Sigmoid colon (tissue), 6 donors: ENCODE measurements at regions not wholly inside any gene's neighbourhood (a gene's known extent, or its start where the extent isn't known, plus 50 kb on each side); places are given as distances from the start of the nearest gene placed in this dataset.
A peak's percentile ranks its signal among the peaks of the same experiment; 100 is the strongest.

Source experiments
- DNase-seq: peaks from one replicate; pipeline ENCODE4 v3.0.0-alpha.2; 2019
- H3K27ac ChIP-seq, 4 donors: fragments of 200-600 bp; sonication (generic); one replicate each; pipeline ENCODE4 v1.5.1; 2016 to 2019; ENCODE audit warnings: mild to moderate bottlenecking in 1 of 4
- H3K27me3 ChIP-seq, 3 donors: fragments of 200-600 bp; sonication (generic); one replicate each; pipeline ENCODE4 v1.5.1; 2019; ENCODE audit warnings: mild to moderate bottlenecking in 1 of 3
- H3K36me3 ChIP-seq, 4 donors: fragments of 200-600 bp; sonication (generic); one replicate each; pipeline ENCODE4 v1.5.1; 2016 to 2019
- H3K4me1 ChIP-seq, 4 donors: fragments of 200-600 bp; sonication (generic); one replicate each; pipeline ENCODE4 v1.5.1; 2017 to 2019
- H3K4me3 ChIP-seq, 4 donors: fragments of 200-600 bp; sonication (generic); one replicate each; pipeline ENCODE4 v1.5.1; 2017 to 2019; ENCODE audit warnings: mild to moderate bottlenecking in 2 of 4, moderate library complexity in 1 of 4
- H3K9me3 ChIP-seq, 4 donors: fragments of 200-600 bp in 3 of 4; sonication (generic) in 3 of 4; one replicate each; pipeline versions ENCODE4 v1.5.1 to v1.6.1; 2013 to 2019
- EP300 ChIP-seq, 4 donors: sonication (generic); formaldehyde crosslinking; IDR thresholded peaks; one replicate each; pipeline ENCODE4 v1.6.1; 2017; ENCODE audit warnings: antibody characterized with exemption in 4 of 4
- POLR2A ChIP-seq, 2 donors: fragments of 450-650 bp; IDR thresholded peaks; one replicate each; pipeline ENCODE4 v1.6.1; 2016; ENCODE audit warnings: antibody characterized with exemption in 2 of 2, mild to moderate bottlenecking in 2 of 2, moderate library complexity in 2 of 2
- POLR2AphosphoS5 ChIP-seq, 4 donors: sonication (generic); formaldehyde crosslinking; IDR thresholded peaks; one replicate each; pipeline ENCODE4 v1.6.1; 2017; ENCODE audit warnings: antibody characterized with exemption in 4 of 4
- WGBS, 2 donors: extraction: QIAGEN DNeasy Blood & Tissue Kit; methylation state at CpG; one replicate each; pipeline ENCODE4 v1.1.7; 2013; 5-methylcytosine and 5-hydroxymethylcytosine counted together
- intact Hi-C: fragments of 100-400 bp; cut with DNase I; formaldehyde crosslinking; loops from one replicate; pipeline ENCODE4 v1.15.1; 2023
- TF ChIP-seq, protein P1 (sequence below), 4 experiments: fragments of 450-650 bp in 3 of 4; fragments of 200-600 bp in 1 of 4; IDR thresholded peaks; one replicate each; pipeline ENCODE4 v1.5.1; 2016 to 2019; ENCODE audit warnings: antibody characterized with exemption in 4 of 4, mild to moderate bottlenecking in 3 of 4, moderate library complexity in 2 of 4
- donor health status: healthy with polysubstance abuse.
- donor health status: healthy.

DNA sequence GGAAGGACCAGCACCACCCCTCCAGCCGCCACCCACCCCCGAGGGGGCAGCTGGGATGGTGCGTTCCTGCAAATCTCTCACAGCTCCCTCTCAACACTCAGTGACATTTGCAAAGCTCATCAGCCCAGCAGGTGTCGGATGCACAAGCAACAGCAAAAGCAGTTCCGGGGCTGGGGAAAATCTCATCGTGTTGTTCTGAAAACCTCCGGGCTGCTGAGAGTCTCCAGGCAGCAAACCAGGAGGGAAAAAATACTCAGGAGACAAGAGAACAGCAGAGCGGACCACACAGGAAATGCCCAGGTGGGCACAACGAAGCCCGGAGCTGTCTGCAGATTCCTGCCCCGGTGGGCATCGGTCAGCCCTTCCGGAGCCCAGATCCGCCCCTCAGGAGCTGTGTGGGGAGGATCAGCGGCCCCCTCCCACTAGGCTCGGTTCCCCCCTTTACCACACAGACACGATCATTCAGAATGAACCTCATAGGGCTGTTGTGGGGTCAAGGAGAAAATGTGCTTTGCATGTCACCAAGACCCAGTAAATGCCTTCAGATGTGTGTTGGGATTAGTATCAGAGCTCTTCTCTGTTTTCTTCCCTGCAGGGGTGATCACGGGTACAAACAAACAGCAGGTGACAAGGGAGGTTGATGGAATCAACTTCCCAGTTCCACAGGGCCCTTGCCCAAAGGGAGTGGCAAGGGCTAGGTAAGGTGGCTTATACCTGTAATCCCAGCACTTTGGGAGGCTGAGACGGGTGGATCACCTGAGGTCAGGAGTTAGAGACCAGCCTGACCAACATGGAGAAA lies 127.0 kb upstream of the TIAM1 start:
- Histone ChIP-seq H3K4me1 (no peaks in the 10 kb centered on the region), H3K27me3 (no peaks in the 10 kb centered on the region), H3K4me3 (no peak overlapping the region), H3K27ac (no peak overlapping the region), H3K9me3 (no peaks in the 10 kb centered on the region), H3K36me3 (no peaks in the 10 kb centered on the region)
- TF ChIP-seq, protein P1, sequence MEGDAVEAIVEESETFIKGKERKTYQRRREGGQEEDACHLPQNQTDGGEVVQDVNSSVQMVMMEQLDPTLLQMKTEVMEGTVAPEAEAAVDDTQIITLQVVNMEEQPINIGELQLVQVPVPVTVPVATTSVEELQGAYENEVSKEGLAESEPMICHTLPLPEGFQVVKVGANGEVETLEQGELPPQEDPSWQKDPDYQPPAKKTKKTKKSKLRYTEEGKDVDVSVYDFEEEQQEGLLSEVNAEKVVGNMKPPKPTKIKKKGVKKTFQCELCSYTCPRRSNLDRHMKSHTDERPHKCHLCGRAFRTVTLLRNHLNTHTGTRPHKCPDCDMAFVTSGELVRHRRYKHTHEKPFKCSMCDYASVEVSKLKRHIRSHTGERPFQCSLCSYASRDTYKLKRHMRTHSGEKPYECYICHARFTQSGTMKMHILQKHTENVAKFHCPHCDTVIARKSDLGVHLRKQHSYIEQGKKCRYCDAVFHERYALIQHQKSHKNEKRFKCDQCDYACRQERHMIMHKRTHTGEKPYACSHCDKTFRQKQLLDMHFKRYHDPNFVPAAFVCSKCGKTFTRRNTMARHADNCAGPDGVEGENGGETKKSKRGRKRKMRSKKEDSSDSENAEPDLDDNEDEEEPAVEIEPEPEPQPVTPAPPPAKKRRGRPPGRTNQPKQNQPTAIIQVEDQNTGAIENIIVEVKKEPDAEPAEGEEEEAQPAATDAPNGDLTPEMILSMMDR (IDR thresholded peaks at IDR 0.05) = no peak
- TF ChIP-seq POLR2AphosphoS5 (IDR thresholded peaks at IDR 0.05) (no peak), POLR2A (IDR thresholded peaks at IDR 0.05) (no peak)
- DNase-seq = no peak
- intact Hi-C loops = no loop called here
- 72 to 74% methylated on average over 19 of the region's 19 CpGs for WGBS, 2 donors

DNA sequence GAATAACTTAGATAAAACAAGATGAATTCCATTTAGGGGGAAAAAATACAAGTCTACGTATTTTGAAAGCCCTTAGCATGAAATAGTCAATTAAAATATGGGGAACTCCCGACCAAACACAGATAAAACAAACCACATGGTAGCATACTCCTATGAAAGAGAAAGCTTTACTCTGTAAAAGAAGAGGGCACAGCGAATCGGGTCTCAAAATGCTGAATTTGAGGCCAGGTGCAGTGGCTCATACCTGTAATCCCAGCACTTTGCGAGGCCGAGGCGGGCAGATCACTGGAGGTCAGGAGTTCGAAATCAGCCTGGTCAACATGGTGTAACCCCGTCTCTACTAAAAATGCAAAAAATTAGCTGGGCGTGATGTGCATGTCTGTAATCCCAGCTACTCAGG lies 116.9 kb upstream of the TIAM1 start:
- TF ChIP-seq POLR2AphosphoS5 (IDR thresholded peaks at IDR 0.05) = no peak
- no peak for TF ChIP-seq POLR2A (IDR thresholded peaks at IDR 0.05)
- no peak for TF ChIP-seq EP300 (IDR thresholded peaks at IDR 0.05)
- TF ChIP-seq, protein P1 (IDR thresholded peaks at IDR 0.05) = no peak
- Histone ChIP-seq H3K9me3 (no peaks in the 10 kb centered on the region), H3K4me3 (no peak overlapping the region), H3K27me3 (no peaks in the 10 kb centered on the region), H3K36me3 (no peaks in the 10 kb centered on the region), H3K4me1 (no peaks in the 10 kb centered on the region), H3K27ac (no peak overlapping the region)
- WGBS, 2 donors = 76 to 87% methylated on average over 10 of the region's 10 CpGs
- DNase-seq = no peak
- intact Hi-C loops = no loop called here

DNA sequence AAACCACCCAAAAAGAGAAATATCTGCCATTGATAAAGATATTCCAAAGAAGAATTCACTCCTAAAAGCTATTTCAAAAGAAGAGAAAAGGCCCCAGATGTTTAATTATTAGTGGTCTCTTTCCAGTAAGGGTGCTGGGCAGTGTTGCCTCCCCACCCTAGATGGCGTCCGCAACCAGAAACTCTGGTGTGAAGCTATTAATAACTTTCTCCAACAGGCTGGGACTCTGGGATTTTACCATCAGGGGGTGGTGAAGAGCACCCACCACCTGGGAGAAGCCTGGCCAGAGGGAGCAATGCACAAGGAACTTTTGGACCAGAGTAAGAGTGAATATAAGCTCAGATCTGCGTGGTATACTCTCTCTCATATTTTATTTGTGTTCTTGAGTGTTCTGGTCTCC lies 115.4 kb upstream of the TIAM1 start:
- Histone ChIP-seq H3K9me3 (no peaks in the 10 kb centered on the region), H3K36me3 (no peaks in the 10 kb centered on the region), H3K27me3 (no peaks in the 10 kb centered on the region), H3K27ac (no peak overlapping the region), H3K4me3 (no peak overlapping the region), H3K4me1 (no peaks in the 10 kb centered on the region)
- DNase-seq = no peak
- 94 to 95% methylated on average over 3 of the region's 3 CpGs for WGBS, 2 donors
- TF ChIP-seq EP300 (IDR thresholded peaks at IDR 0.05) (no peak), POLR2A (IDR thresholded peaks at IDR 0.05) (no peak), POLR2AphosphoS5 (IDR thresholded peaks at IDR 0.05) (no peak)
- TF ChIP-seq, protein P1 (IDR thresholded peaks at IDR 0.05) = no peak
- intact Hi-C loops = no loop called here

DNA sequence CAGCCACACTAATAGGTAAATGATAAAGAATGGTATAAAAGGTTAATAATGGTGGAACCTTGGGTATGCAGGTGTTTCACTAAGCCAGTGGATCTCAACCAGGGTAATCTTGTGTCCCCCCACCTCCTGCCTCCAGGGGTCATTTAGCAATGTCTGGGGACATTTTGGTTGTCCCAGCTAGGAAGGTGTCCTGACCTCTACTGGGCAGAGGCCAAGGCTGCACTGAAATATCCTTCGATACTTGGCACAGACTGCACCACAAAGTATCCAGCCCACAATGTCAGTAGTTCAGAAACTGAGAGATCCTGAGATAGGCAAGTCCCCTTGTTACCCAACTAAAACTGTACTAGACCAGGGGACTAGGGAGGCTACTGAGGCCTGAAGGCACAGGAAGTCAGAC lies 113.6 kb upstream of the TIAM1 start:
- Histone ChIP-seq H3K36me3 (no peaks in the 10 kb centered on the region), H3K9me3 (no peaks in the 10 kb centered on the region), H3K4me1 (no peaks in the 10 kb centered on the region), H3K27ac (no peak overlapping the region), H3K27me3 (no peaks in the 10 kb centered on the region), H3K4me3 (no peak overlapping the region)
- intact Hi-C loops = no loop called here
- WGBS, 2 donors = 92 to 95% methylated on average over 1 of the region's 1 CpG
- DNase-seq = peak; percentile 1
- TF ChIP-seq POLR2AphosphoS5 (IDR thresholded peaks at IDR 0.05) (no peak), POLR2A (IDR thresholded peaks at IDR 0.05) (no peak), EP300 (IDR thresholded peaks at IDR 0.05) (no peak)
- TF ChIP-seq, protein P1 (IDR thresholded peaks at IDR 0.05) = no peak

DNA sequence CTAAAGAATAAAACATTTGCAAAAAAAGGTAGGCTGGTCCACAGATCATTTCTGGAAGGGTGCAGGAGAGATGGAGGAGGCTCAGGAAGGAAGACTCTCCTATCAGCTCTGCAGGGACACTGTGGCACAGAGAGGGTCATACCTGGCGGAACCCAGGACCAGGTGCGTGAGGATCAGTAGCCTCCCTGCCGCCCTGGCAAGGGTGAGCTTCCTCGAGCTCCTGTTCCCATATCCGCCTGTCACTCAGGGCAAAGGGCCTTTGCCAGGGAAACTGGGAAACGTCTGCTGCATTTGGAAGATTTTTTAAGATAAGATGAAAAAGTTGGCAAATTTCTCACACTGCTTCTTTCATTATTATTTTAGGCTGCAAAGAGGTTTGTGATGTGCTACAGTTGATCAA lies 112.1 kb upstream of the TIAM1 start:
- Histone ChIP-seq H3K36me3 (no peaks in the 10 kb centered on the region), H3K9me3 (no peaks in the 10 kb centered on the region), H3K4me3 (no peak overlapping the region), H3K4me1 (no peaks in the 10 kb centered on the region), H3K27ac (no peak overlapping the region), H3K27me3 (no peaks in the 10 kb centered on the region)
- WGBS, 2 donors = 80 to 87% methylated on average over 6 of the region's 6 CpGs
- intact Hi-C loops = no loop called here
- no peak for DNase-seq
- no peak for TF ChIP-seq POLR2AphosphoS5 (IDR thresholded peaks at IDR 0.05)
- TF ChIP-seq EP300 (IDR thresholded peaks at IDR 0.05) = no peak
- TF ChIP-seq POLR2A (IDR thresholded peaks at IDR 0.05) = no peak
- TF ChIP-seq, protein P1 (IDR thresholded peaks at IDR 0.05) = no peak
